HG02973 (cell line): ENCODE measurements at regions not wholly inside any gene's neighbourhood (a gene's known extent, or its start where the extent isn't known, plus 50 kb on each side); places are given as distances from the start of the nearest gene placed in this dataset.
"Not testable (repeated sequence)": the region's sequence is repeated elsewhere in the genome, so short reads cannot be mapped to it uniquely, and the experiment has no call there.

ENCODE experiments used
- ATAC-seq: cut with Tn5 transposase; IDR thresholded peaks from one replicate; pipeline ENCODE4 v1.9.1; 2021; ENCODE audit warnings: moderate library complexity; ENCODE audit not compliant: unreplicated experiment

- ATAC-seq: no peak
Observed at GRCh38 chr4:63308697-63309096, 1100.6 kb downstream of the TECRL start.

DNA sequence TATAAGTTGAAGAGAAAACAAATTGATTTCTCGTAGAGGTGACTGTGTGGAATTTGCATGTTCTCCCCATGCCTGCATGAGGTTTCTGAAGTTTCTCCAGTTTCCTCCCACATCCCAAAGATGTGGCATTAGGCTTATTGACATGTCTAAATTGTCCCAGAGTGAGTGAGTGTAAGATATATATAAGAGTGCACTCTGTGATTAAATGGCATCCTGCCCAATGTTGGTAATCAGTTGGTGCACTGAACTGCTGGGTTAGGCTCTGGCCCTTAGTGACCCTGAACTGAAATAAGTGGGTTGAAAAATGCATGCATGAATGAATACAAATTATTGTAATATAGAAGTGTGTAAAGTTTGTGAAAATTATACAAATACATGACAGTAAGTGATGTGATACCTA, 1106.5 kb downstream of the TECRL start:
- no peak for ATAC-seq

GRCh38 chr4:63302078-63302477, 1107.2 kb downstream of the TECRL start:
- no peak for ATAC-seq

GRCh38 chr4:63296773-63297172, 1112.5 kb downstream of the TECRL start:
- no peak for ATAC-seq

DNA sequence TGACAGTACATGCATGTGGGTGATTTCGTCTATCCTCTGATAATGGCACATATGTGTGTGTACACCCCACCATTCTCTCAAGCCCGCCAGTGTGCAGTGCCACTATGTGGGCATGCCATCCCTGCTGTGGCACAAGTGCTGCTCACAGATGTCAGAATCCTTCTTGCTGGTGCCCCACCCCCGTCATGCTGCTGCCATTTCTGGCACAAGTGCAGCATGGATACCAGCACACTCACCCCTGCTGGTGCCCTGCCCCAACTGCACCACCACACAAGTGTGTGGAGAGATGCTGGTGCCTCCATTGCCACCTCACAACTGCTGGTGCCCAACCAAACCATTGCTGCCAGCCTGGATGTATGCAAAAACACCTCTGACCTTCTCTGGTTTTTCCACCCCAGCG, 1133.8 kb downstream of the TECRL start:
- ATAC-seq: no peak

DNA sequence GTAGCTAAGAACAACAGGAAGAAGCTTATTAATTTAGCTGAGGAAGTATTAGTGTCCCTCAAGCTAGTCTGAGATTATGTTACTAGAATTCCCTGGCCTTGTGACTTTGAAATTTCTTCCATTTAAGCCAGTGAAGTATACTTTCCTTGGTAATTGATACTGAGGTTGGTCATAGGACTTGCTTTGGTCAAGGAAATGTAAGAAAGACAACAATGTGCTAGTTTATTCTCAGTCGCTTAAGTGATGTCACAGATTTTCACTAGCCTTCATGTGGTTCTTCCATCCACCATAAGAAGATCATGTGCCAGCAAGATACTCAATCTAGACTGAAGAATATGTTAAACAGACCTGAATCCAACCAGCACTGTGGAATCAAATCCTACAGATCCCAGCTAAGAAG, 1140.1 kb downstream of the TECRL start:
- ATAC-seq: no peak

DNA sequence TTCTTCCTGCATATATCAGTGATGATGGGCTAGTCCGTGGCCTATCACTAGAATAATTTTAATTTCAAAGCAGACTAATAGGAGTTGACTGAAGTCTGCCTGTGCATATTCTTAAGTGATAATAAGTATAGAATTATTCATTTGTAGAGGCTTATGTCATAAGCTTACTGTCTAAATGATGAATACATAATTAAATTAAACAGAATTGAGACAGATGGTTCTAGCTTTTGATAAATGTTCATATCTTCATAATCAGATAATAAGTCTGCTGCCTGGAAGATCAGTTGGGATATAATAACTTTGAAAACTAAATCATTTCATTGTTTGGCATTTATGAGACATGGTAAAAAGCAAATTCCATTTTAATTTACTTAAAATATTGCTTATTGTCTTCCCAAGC, 1175.6 kb downstream of the TECRL start:
- no peak for ATAC-seq

- no peak for ATAC-seq
Observed at GRCh38 chr4:63232058-63232457, 1177.2 kb downstream of the TECRL start.

DNA sequence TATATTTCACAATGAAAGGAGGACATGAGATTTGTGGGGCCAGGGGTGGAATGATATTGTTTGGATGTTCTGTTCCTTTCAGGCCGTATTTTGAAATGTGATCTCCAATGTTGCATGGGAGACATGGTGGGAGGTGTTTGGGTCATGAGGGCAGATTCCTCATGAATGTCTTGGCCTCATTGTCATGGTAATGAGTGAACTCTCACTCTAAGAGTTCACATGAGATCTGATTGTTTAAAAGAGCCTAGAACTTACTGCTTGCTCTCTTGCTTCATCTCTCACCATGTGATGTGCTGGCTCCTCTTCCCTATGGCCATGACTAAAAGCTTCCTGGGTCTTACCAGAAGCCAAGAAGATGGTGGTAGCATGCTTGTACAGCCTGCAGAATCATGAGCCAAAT, 1183.0 kb downstream of the TECRL start:
- ATAC-seq: no peak

GRCh38 chr4:63222466-63222865, 1186.8 kb downstream of the TECRL start:
- no peak for ATAC-seq

GRCh38 chr4:63221477-63221876, 1187.8 kb downstream of the TECRL start:
- no peak for ATAC-seq

GRCh38 chr4:63218856-63219255, 1190.4 kb downstream of the TECRL start:
- no peak for ATAC-seq

DNA sequence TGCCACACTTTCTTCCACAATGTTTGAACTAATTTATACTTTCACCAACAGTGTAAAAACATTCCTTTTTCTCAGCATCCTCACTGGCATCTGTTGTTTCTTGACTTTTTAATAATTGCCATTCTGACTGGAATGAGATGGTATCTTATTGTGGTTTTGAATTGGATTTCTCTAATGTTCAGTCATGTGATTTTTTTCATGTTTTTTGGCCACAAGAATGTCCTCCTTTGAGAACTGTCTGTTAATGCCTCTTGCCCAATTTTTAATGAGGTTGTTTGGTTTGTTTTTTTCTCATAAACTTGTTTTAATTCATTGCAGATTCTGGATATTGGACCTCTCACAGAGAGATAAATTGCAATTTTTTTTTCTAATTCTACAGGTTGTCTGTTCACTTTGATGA, 1195.2 kb downstream of the TECRL start:
- no peak for ATAC-seq

DNA sequence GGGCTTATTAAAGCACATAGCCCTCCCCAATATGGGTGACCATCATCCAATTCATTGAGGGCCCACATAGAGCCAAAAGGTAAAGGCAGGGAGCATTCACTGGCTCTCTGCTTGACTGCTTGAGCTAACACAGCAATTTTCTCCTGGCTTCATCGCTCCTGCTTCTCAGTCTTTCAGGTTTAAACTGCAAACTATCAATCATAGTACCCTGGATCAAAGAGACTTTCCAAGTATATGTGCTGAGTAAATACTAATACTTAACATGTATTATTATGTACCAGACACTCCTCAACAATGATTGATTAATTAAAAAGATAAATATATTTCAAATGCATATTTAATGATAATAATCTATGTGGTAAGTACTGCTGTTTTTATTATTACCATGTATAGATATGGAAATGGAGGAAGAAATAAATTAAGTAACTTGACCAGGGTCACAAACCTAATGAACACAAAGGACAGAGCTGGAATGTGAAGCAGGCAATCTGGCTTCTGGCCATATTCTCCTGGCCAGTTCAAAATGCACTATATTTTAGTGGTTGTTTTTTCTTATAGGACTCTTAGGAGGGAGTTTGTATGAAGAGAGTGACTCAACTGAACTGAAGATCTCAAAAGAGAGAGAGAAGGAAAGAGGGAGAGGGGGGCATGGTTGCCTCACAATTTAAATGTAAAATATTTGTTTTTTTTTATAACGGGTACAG, 1197.3 kb downstream of the TECRL start:
- ATAC-seq: no peak

- ATAC-seq: no peak
Observed at GRCh38 chr4:63211375-63211774, 1197.9 kb downstream of the TECRL start.

DNA sequence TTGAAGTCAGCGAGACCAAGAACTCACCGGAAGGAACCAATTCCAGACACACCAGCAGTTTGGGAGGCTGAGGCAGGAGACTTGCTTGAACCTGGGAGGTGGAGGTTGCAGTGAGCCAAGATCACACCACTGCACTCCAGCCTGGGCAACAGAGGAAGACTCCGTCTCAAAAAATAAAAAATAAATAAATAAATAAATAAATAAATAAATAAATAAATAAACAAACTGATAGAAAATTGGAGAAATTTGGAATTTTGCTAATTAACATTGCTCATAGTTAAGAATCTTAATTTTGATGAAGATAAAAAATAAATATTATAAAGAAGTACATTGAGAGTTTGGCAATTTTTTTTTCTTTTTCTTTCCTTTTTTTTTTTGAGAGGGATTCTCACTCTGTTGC, 1216.2 kb downstream of the TECRL start:
- not testable (repeated sequence) for ATAC-seq

- ATAC-seq: no peak
Observed at GRCh38 chr4:63171341-63171740, 1237.9 kb downstream of the TECRL start.

DNA sequence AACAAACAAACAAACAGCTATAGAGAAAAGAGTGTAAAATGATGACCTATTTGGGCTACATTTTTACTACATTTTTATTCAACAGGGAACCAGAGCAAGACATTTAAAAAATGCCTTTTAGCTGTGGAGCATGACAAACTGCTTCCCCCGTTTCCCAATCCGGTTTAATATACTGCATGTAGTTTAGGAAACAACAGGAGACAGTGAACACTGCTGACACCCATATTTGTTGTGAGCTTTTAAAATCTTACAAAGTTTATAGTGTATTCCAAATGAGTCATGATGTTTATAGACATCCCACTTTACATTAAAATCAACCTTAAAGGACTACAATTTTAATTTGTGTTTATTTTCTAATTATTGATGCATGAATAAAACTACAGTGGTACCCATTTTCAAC, 1238.3 kb downstream of the TECRL start:
- no peak for ATAC-seq

DNA sequence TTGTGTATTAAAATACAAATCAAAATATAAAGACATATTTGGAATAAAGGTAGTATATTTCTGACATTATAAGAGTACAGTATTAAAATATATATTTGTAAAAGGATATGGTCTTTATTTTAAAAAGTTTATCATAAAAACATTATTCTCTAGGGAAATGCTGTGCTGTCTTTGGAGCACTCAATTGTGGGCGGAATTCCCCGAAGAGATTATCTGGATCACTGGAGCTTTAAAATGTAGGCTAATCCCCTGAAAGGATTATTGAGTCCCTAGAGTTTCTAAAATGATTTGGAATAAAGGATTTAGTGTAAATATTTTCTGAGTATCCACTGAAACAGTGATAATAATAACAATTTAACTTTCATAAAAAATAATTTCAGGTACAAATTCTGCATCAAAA, 1239.4 kb downstream of the TECRL start:
- ATAC-seq: no peak

DNA sequence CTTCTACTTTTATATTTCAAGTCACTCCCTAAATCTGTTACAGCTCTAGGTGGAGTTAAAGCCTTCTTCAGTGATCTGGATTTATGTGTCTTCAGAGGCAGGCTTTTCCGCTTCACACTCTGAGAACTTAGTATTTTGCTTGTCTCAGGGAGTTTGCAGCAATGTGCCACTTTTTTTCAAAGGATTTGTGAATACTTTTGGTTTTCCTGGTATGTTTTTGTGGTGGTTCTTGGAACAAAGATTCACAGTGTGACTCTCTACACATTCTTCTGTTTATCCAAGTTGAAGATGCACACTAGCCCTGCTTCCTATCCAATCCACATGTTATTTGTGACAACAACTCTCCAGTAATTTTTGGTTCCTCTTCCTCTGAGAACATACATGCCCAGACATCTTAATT, 1253.7 kb downstream of the TECRL start:
- no peak for ATAC-seq

GRCh38 chr4:63123441-63123840, 1285.8 kb downstream of the TECRL start:
- no peak for ATAC-seq

DNA sequence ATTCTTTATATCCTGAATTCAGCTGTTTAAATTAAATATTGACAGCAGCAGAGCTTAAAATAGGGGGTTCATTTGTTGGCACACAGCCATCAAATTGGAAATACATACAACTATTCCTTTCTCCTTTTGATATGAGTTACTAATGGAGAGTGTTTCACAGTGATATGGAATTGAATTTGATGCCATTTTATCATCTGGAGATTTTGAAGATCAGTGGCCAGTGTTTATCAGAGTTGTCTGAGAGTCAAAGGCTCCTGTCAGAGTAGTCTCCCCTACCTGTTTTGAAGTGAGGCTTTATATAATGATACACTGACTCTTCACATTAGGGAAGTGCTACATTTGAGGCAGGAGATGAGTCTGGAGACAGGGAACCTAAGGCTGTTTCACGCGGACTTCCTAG, 1286.3 kb downstream of the TECRL start:
- no peak for ATAC-seq

GRCh38 chr4:63106600-63106999, 1302.7 kb downstream of the TECRL start:
- ATAC-seq: no peak
